ENCODE measurements at regions not wholly inside any gene's neighbourhood (a gene's known extent, or its start where the extent isn't known, plus 50 kb on each side); places are given as distances from the start of the nearest gene placed in this dataset.

- Histone ChIP-seq H3K27me3 (peaks cover 88% of the 10 kb centered on the region), H3K4me3 (no peak overlapping the region)
- peak in 1 of 2 donors; percentile 20 for DNase-seq (ENCODE audit: low read depth in 1 of 2, low spot score in 1 of 2)
These were observed 88.8 kb downstream of the INHBB start for GRCh38 chr2:120434492-120435308.

GRCh38 chr2:120435671-120436459, 89.9 kb downstream of the INHBB start:
- Histone ChIP-seq H3K4me3 (no peak overlapping the region), H3K27me3 (peaks cover 88% of the 10 kb centered on the region), H3K9me3 (ENCODE audit: low read depth) (no peaks in the 10 kb centered on the region), H3K36me3 (no peaks in the 10 kb centered on the region), H3K27ac (no peak overlapping the region), H3K4me1 (ENCODE audit: low read depth) (no peaks in the 10 kb centered on the region)
- TF ChIP-seq CTCF (IDR thresholded peaks at IDR 0.05; ENCODE audit: low read depth, low read length), result no peak
- no peak for DNase-seq (ENCODE audit: low read depth in 1 of 2, low spot score in 1 of 2)

More at GRCh38 chr2:120434492-120435308, 88.8 kb downstream of the INHBB start:
- TF ChIP-seq CTCF (IDR thresholded peaks at IDR 0.05; ENCODE audit: low read depth, low read length), result no peak
- H3K9me3 ChIP-seq (ENCODE audit: low read depth), result no peaks in the 10 kb centered on the region
- no peaks in the 10 kb centered on the region for H3K4me1 ChIP-seq (ENCODE audit: low read depth)
- H3K27ac ChIP-seq, result no peak overlapping the region
- no peaks in the 10 kb centered on the region for H3K36me3 ChIP-seq

GRCh38 chr2:120436460-120436739, 90.5 kb downstream of the INHBB start:
- Histone ChIP-seq H3K9me3 (ENCODE audit: low read depth) (no peaks in the 10 kb centered on the region), H3K4me1 (ENCODE audit: low read depth) (no peaks in the 10 kb centered on the region), H3K27ac (no peak overlapping the region), H3K4me3 (no peak overlapping the region), H3K27me3 (peaks cover 88% of the 10 kb centered on the region), H3K36me3 (no peaks in the 10 kb centered on the region)
- DNase-seq (ENCODE audit: low read depth in 1 of 2, low spot score in 1 of 2), result no peak
- TF ChIP-seq CTCF (IDR thresholded peaks at IDR 0.05; ENCODE audit: low read depth, low read length), result no peak

- peak; percentile 39 for TF ChIP-seq CTCF (IDR thresholded peaks at IDR 0.05; ENCODE audit: low read depth, low read length)
- no peak overlapping the region for H3K4me3 ChIP-seq
- peak in 1 of 2 donors; percentile 29 for DNase-seq (ENCODE audit: low read depth in 1 of 2, low spot score in 1 of 2)
- H3K36me3 ChIP-seq, result no peaks in the 10 kb centered on the region
- peaks cover 88% of the 10 kb centered on the region for H3K27me3 ChIP-seq
- no peak overlapping the region for H3K27ac ChIP-seq
- H3K4me1 ChIP-seq (ENCODE audit: low read depth), result peaks cover 1% of the 10 kb centered on the region
- no peaks in the 10 kb centered on the region for H3K9me3 ChIP-seq (ENCODE audit: low read depth)
These were observed 91.1 kb downstream of the INHBB start for GRCh38 chr2:120436885-120437603.

GRCh38 chr2:120437604-120438000, 91.7 kb downstream of the INHBB start:
- H3K27me3 ChIP-seq, result peaks cover 89% of the 10 kb centered on the region

More at GRCh38 chr2:120437604-120438000, 91.7 kb downstream of the INHBB start:
- Histone ChIP-seq H3K4me1 (ENCODE audit: low read depth) (peaks cover 3% of the 10 kb centered on the region), H3K27ac (no peak overlapping the region), H3K36me3 (no peaks in the 10 kb centered on the region), H3K9me3 (ENCODE audit: low read depth) (no peaks in the 10 kb centered on the region), H3K4me3 (no peak overlapping the region)
- TF ChIP-seq CTCF (IDR thresholded peaks at IDR 0.05; ENCODE audit: low read depth, low read length), result no peak
- DNase-seq (ENCODE audit: low read depth in 1 of 2, low spot score in 1 of 2), result no peak

All from cardiac muscle cell (in vitro differentiated cells and primary cell).